DLD1 (cell line): ENCODE measurements at regions not wholly inside any gene's neighbourhood (a gene's known extent, or its start where the extent isn't known, plus 50 kb on each side); places are given as distances from the start of the nearest gene placed in this dataset.

ENCODE experiments used
- in situ Hi-C: cut with HindIII; loops from 2 replicates; pipeline ENCODE4 v1.10.0; 2017; ENCODE audit warnings: low sequenced_read_pairs

DNA sequence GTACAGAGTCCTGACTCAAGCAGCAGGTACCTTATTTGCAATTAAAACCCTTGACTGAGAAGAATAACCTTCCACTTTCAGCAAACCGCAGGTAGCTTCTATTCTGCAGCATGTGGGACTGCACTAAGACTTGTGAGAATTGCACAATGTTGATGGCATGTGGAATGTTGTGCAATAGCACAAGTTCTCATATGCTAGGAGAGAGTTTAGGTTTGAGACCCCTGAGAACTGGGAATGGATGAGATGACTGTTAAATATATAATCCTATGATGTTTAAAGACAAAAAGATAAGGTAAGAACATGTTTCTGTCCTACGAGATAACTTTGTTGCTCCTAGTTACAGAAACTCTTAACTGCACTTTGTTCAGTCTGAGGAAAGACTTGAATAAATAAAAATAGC lies 194.6 kb downstream of the OTOR start:
- in situ Hi-C loops = no loop called here

DNA sequence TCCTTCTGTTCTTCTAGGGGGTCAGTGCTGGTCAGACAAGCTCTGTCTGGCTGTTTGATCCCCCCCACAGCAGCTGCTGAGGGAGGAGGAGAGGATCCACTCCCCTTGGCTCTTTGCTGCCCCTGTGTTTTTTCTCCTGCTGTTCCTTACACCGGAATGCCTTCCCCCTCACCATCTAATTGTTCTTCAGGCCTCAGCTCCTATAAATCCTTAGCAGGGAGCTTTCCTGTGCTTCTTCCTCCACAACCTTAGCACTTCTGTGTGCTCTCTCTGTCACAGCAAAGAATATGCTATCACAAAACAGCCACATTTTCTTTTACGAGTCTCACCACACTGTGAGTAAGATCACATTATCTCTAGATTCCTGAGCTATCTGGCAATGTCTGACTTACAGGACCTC lies 196.6 kb downstream of the OTOR start:
- in situ Hi-C loops = no loop called here

DNA sequence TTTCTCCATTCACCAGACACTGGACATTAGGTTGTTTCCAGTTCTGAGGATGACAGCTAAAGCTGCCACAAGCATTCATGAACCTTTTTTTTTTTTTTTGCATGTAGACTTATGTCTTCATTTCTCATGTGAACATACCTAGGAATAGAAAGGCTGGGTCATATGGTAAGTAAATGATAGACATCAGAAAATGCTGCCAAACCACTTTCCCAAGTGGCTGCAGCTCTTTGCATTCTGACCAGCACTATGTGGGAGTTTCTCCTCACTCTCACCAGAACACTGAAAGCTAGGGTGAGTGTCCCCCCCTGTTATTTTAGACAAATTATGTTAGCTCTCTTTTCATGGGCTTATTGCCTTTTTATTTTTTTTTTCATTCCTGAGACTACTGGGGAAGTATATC lies 197.5 kb downstream of the OTOR start:
- in situ Hi-C loops = no loop called here

DNA sequence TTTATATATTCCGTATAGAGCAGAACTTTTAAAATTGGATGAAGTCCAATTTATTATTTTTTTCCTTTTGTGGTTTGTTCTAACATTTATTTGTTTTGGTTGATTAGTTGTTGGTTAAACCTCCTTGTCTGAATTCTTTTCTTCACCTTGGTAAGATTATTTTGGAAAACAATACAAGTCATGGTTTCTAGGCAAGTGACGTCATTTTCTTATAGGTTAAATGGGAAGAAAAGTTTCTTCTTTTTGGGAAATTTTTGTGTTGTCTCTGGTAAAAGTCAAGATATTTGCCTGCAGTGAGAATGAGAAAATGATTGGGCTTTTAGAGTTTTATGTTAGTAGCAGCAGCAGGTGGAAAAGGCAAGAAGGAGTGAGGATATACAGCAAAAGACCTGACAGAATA lies 197.9 kb downstream of the OTOR start:
- in situ Hi-C loops = no loop called here

DNA sequence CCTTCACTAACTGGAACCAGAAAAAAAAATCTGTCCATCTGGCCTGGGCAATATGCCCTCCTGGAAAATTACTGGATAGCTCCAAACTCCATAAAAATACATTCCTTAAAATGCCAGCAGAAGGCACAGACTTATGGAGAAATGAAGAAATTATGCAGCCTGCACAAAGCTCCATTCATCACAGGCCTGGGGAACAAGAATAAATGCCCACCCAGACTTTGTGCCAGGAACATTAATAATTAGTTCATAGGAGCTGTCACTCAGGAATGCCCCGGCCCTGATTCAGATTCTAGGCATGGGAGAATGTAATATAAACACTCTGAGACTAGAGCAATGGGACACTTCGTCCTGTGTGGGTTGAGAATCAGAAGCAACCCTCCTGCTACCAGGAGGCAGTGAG lies 199.3 kb downstream of the OTOR start:
- in situ Hi-C loops = no loop called here

DNA sequence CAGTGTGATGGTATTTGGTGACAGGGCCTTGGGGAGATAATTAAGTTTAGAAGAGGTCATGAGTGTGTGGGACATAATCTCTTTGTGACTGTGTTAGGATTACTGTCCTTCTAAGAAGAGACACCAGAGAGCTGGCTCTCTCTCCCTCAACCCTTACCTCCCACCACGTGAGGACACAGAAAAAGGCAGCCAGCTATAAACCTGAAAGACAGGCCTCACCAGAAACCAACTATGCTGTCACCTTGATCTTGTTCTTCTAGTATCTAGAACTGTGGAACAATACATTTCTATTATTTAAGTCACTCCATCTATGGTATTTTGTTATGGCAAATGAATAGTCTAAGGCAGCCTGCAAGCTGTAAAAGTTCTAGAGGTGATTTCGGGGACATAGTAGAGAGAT lies 203.7 kb downstream of the OTOR start:
- in situ Hi-C loops = no loop called here

DNA sequence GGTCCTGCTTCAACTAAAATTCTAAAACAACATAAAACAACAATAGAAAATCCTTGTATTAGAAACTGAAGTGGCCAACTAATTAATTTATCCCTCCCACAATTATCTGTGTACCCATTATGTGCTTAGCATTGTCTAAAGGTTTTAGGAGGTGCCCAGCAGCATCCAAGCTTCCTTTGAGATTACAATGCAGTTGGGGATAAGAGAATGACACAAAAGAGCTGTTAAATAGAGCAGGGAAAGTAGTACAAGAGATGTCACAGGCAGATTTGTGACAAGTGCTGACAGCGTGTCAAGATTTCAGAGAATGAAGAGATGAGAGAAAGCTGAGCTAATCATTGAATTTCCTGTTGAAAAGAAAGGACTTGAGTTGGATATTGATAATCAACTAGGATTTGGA lies 204.8 kb downstream of the OTOR start:
- in situ Hi-C loops = no loop called here

DNA sequence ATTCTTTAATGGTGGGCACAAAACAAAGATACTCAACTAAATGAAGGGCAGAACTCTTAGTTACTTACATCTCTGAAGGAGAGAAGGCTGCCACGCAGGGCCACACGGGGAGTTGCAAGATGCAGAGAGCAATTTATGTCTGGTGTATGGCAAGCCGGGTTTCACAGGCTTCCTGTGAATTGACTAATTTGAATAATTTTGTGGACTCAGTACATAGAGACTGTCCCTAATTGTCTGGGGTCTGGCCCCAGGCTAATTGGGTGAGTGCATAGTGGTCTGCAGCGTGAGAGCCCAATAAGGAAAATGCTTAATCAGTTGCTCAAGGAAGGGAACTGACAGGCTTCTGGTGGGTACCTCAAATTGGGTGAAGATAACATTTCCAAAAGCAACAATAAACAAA lies 205.7 kb downstream of the OTOR start:
- in situ Hi-C loops = no loop called here

DNA sequence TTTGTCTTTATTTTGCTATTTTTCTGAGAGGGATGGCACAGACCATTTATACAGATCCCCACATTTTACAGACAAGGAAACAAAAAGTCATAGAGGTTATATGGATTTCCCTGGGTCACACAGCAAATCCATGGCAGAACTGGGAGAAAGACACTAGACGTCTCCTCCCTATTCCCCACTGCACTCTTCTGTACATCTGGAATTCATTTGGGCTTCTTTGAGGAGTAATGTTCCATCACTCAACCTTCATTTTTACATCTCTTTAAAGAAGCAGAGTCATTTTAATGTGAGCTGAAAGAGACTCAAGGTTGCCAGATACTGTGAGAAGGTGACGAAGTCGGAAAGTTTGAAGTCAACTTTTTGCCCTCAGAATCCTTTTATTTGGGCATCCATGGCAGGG lies 207.3 kb downstream of the OTOR start:
- in situ Hi-C loops = no loop called here

DNA sequence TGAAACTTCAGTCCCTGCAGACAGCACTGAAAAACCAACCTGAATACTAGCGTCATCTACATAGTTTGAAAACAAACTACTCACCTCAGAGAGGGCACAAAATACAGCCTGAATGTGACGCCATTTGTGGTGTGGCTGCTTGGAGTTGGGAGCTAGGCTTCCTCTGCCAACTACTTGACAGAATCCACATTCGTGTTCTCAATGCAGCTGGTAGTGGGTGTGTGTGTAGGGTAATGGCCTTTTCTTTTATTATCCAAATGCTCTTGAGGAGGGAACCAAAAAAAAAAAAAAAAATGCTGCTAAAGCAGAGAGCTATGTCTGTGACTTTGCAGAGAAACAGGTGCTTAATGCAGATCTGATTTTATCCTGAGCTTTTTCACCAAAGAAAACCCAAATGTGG lies 207.8 kb downstream of the OTOR start:
- in situ Hi-C loops = no loop called here

DNA sequence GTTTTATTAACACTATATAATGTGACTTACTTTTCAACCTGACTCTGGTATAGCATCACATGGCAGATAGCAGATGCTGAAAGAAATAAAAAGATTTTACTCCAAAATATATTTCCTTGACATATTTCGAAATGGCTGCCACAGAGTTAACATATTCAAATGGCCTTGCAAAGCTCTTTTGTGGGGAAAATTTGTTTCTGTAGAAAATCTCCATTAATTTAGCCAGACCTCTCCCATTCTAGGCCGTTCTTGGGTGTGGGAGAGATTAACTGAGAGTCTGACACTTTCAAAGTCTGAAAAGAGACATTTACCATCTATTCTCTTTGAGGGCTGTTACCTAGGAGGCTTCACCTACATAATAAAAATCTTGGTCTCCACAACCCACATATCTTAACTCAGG lies 217.2 kb downstream of the OTOR start:
- in situ Hi-C loops = no loop called here

DNA sequence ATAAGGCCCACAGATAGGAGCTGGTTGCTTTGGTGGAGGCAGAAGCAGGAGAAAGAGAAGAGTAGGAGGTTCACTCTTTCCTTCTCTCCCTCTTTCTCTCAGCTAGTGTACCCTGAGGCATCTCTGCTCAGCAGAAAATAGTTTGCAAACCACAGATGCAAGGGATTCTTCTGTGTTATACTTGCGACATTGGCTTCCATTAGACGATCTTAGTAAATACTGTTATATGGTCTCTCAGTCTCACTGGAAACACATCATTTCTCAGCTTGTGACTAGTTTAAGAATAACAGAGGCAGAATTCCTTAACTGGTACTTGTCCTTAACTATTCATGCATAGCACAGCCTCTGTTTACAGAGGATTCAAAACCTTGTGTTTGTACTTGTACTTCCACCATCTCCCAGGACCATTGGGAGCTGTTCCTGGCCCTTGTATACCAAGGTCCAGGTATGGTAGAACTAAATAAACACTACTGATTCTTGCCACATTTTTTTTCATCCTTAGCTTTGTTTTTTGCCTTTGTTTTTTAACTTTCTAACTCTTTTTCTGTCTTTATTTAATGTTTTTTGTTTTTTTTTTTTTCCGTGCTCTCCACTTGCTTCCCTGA lies 218.2 kb downstream of the OTOR start:
- in situ Hi-C loops = no loop called here

DNA sequence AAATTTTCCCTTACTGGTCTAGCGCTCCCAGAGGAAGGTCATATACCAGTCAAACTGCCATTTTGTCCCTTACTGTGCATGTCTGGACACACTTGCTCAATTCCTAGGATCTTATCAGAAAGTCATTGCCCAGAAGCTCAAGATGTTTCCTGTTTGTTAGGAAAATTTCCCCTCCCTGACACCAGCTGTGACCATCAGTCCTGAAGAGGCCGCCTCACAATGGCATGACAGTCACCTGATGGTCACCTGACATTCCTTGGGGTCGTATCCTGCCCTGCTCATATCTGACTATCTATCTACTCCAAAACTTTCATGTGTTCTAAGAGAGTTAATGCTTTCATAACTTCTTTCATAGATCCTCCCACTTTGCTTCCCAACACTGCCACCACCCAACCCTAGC lies 219.9 kb downstream of the OTOR start:
- in situ Hi-C loops = no loop called here

DNA sequence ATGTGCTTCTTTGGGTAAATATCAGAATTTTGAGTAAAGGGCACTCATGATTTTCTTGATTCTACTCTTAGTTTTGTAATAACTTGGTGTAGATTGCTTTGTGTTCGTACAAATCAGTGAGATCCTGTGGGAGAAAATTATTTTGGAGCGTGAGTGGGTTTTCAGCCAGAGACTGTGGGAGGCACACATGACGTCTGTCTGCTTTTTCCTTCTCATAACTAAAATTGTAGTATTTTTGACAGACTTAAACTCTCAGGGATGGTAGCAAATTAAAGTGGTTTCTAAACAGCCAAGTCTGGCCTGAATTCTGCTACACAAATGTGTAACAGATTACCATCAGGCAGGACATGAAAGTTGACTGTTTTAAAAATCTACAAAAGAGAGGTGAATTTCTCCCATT lies 222.6 kb downstream of the OTOR start:
- in situ Hi-C loops = no loop called here

DNA sequence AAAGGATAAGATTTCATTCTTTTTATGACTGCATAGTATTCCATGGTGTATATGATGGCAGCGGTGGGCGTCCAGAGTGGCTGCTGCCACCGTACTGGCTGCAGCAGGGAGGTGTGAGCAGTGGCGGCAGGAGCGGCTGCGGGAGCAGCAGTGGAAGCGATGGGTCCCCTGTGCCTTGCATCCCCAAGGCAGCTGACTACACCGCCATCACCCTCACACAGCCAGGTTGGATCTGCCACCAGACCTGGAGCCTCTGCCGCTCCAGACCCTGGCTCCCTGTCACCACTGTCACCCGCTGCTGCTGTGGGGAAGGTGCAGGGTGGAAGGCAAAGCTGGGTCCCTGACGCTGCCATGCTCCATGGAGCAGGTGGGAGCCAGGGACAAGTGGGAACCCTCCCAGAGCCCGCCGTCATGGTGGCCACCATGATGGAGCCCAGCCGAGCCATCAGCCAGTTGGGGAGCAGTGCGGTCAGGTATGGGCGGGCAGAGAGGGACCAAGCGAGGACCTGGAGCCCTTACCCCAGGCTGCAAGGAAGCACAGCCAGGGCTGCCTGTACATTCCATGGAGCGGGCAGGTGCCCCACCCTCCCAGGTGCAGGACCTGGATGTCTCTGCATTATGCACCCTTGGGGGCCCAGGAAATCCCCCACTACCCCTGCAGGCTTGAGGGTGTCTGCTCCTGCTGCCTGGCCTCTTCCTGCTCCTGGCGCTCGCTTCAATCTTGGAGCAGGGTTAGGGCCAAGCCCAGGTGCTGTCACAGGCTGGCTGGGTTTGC lies 226.1 kb downstream of the OTOR start:
- in situ Hi-C loops = no loop called here

DNA sequence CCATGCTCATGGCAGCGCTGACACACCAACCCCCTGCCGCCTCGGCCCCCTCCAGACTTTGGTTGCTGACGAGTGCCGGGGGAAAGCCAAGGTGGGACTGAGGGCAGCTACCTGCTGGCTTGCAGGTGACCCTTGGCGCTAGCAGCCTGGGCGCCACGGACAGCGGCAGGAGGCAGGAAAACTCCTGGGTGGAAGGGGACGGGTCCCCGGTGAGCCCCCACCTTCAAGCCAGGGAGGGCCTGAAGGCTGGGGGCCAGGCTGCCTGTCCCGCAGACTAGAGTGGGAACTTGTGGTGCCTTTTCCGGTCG lies 226.7 kb downstream of the OTOR start:
- in situ Hi-C loops = no loop called here

DNA sequence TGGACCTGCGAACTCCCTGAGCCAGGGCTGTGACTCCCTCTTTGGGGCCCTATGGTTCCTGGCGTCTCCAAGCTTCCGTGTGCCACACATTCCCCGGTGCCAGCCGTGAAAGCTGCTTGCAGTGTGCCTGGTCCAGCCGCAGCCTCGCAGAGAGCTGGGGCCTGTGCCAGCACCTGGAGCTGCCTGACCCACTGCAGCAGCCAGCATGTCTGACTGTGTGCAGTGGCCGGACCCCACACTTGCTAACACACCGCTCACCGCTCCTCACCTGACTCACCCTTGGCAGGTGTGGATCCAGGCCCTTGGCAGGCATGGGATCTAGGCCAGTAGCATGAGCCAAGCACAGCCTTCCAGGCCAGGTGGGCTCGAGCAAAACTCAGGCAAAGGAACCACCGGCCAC lies 227.5 kb downstream of the OTOR start:
- in situ Hi-C loops = no loop called here

DNA sequence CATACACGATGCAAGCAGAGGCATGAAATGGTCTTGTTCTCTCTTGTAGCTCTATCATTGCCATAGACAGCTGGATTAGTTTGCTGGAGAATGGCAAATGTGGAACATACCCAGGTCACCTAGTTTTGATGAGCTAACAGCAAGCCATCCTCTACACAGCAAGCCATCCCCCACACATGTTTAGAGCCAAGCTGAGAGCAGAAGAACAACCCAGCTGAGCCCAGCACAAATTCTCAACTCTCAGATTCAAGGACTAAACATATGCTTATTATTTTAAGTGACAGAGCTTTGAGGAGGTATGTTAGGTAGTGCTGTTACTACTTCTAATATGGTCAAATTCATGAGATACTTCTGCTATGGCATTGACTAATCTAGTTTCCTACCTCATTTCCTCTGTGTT lies 230.3 kb downstream of the OTOR start:
- in situ Hi-C loops = no loop called here

DNA sequence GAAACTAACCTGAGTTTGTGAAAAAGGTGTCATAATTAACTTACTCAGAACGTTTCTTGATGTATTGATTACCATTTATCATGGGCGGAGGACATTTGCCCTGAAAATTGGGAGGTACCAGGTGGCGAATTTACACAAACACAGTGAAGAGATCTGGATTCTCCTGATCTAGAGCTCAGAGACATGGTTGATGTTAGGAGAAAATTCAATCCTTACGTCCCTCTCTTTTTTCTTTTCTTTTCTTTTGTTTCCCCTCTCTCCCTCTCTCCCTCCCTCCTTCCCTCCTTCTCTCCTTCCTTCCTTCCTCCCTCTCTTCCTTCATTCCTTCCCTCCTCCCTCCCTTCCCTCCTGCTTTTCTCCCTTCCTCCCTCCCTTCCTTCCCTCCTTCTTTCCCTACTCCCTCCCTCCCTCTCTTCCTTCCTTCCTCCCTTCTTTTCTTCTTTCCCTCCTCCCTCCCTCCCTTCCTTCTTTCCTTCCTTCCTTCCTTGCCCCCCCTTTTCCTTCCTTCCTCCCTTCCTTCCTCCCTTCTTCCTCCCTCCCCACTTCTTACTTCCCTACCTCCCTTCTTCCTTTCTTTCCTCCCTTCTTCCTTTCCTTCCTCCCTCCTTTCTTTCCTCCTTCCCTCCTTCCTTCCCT lies 234.1 kb downstream of the OTOR start:
- in situ Hi-C loops = no loop called here

DNA sequence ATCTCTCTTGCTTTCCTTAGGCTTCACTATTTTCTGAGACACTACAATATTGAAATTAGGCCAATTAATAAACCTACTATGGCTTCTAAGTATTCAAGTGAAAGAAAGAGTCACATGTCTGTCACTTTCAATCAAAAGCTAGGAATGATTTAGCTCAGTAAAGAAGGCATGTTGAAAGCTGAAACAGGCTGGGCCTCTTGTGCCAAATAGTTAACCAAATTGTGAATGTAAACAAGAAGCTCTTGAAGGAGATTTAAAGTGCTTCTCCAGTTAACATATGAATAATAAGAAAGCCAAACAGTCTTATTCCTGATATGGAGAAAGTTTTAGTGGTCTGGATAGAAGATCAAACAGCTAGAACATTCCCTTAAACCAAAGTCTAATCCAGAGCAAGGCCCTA lies 236.3 kb downstream of the OTOR start:
- in situ Hi-C loops = no loop called here

DNA sequence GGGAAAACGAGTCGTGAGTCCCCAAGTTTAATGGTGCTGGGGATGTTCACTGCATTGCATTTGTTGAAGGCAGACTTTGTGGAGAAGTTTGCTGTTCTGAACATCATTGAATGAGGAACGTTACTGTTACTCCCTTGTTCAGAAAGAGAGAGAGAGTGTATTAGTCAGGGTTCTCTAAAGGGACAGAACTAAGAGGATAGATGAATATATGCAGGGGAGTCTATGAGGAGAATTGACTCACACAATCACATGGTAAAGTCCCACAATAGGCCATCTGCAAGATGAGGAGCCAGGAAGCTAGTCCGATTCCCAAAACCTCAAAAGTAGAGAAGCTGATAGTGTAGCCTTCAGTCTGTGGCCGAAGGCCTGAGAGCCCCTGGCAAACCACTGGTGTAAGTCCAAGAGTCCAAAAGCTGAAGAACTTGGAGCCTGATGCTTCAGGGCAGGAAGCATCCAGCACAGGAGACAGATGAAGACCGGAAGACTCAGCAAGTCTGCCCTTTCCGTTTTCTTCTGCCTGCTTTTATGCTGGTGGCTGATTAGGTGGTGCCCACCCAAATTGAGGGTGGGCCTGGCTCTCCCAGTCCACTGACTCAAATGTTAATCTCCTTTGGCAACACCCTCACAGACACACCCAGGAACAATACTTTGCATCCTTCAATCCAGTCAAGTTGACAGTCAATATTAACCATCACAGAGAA lies 223.5 kb upstream of the PCSK2 start:
- in situ Hi-C loops = no loop called here

DNA sequence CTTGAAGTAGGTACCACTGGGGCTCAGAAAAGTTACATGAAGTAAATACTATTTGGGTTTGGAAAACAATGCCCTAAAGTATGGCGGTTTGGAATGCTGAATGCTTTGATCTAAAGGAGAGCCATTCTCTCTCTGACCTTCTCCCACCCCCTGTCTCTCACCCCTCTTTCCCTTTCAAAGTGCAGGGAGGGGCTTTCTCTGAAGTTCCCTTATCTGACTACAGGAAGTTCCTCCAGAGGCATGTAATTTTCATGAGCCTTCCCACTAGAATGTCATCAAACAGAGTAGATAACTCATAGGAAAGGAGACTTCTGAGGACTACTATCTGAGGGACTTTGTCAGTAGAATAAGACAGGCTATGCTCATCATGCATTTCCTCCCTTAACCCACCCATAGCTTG lies 216.7 kb upstream of the PCSK2 start:
- in situ Hi-C loops = no loop called here
